K562 (cell line): ENCODE measurements at regions not wholly inside any gene's neighbourhood (a gene's known extent, or its start where the extent isn't known, plus 50 kb on each side); places are given as distances from the start of the nearest gene placed in this dataset.

Source experiments
- ATAC-seq: fragments of 200-7000 bp; cut with Tn5 transposase; 3 replicates; pipeline ENCODE4 v1.9.1; 2020; ENCODE audit warnings: moderate library complexity
- BruUV-seq: library from RNA; stranded (reverse); fragments of 400-500 nt; replicated peaks from 2 replicates; lab custom pipeline; 2021; lab: Mats Ljungman, UMichigan
- CTCF ChIA-PET: fragments of 300-600 bp; formaldehyde crosslinking; extraction: SDS; loops from one replicate; lab custom pipeline; 2021; ENCODE audit warnings: low intra/inter-chr PET ratio; lab: Yijun Ruan, JAX
- POLR2A ChIA-PET: fragments of 300-600, 350-650 bp; sonication (Branson Sonifier 250); formaldehyde crosslinking; extraction: SDS; loops from one replicate; lab custom pipeline; 2021; ENCODE audit warnings: antibody characterized with exemption, inconsistent platforms; lab: Yijun Ruan, JAX
- DNase-seq, 4 experiments: peaks; one replicate each; pipeline versions ENCODE4 v3.0.0 to v3.0.0-alpha.2; 2011 to 2018; ENCODE audit warnings: low spot score in 3 of 4, mixed read lengths in 3 of 4; ENCODE audit errors: extremely low read depth in 1 of 4
- FAIRE-seq: peaks from 2 replicates; lab custom pipeline; 2011; peaks lifted over from hg19 to GRCh38; lab: Jason Lieb, UNC
- H2AFZ ChIP-seq: 2 replicates; pipeline ENCODE4 v1.6.0; 2011; ENCODE audit warnings: low read depth, low read length, control low read depth, inconsistent platforms
- H3K27ac ChIP-seq: fragments of 200-600 bp; 3 replicates; pipeline ENCODE4 v1.8.0; 2011; ENCODE audit warnings: low read depth, mild to moderate bottlenecking, control low read depth, inconsistent platforms, low read length, moderate library complexity, mixed read lengths; ENCODE audit errors: extremely low read depth
- H3K27me3 ChIP-seq, 2 experiments: fragments of 300-600 bp in 1 of 2; 2 replicates in 1 of 2; 3 replicates in 1 of 2; pipeline versions ENCODE4 v1.6.0 to v1.8.0; 2011; ENCODE audit warnings: inconsistent platforms in 2 of 2, low read length in 2 of 2, mild to moderate bottlenecking in 1 of 2, mixed read lengths in 1 of 2, moderate library complexity in 1 of 2; ENCODE audit not compliant: control insufficient read depth in 2 of 2, insufficient read depth in 2 of 2
- H3K36me3 ChIP-seq: fragments of 300-600 bp; 3 replicates; pipeline ENCODE4 v1.8.0; 2011; ENCODE audit warnings: mild to moderate bottlenecking, low read length, inconsistent platforms; ENCODE audit not compliant: control insufficient read depth, insufficient read depth
- H3K4me1 ChIP-seq, 2 experiments: fragments of 200-600 bp in 1 of 2; replicated peaks in 1 of 2; 2 replicates in 1 of 2; 3 replicates in 1 of 2; pipeline versions ENCODE4 v1.5.1 to v1.8.0; 2011; ENCODE audit warnings: inconsistent platforms in 2 of 2, low read length in 2 of 2, mild to moderate bottlenecking in 1 of 2, mixed read lengths in 1 of 2, moderate library complexity in 1 of 2; ENCODE audit not compliant: control insufficient read depth in 2 of 2, insufficient read depth in 2 of 2
- H3K4me2 ChIP-seq: 2 replicates; pipeline ENCODE4 v1.6.1; 2011; ENCODE audit warnings: low read length, control low read depth, inconsistent platforms, mixed read lengths; ENCODE audit not compliant: insufficient read depth
- H3K4me3 ChIP-seq: fragments of 200-600 bp; sonication (generic), shearing (Covaris generic); 2 replicates; pipeline ENCODE4 v1.5.1; 2016; ENCODE audit warnings: control low read depth, inconsistent platforms
- H3K79me2 ChIP-seq: fragments of 200-600 bp; 3 replicates; pipeline ENCODE4 v1.8.0; 2011; ENCODE audit warnings: low read length, inconsistent platforms; ENCODE audit not compliant: control insufficient read depth, insufficient read depth
- H3K9ac ChIP-seq, 2 experiments: 2 replicates each; pipeline versions ENCODE4 v1.6.0 to v1.6.1; 2011; ENCODE audit warnings: low read depth in 2 of 2, low read length in 2 of 2, control low read depth in 1 of 2, inconsistent platforms in 1 of 2, mild to moderate bottlenecking in 1 of 2, mixed read lengths in 1 of 2; ENCODE audit not compliant: insufficient read depth in 1 of 2
- H3K9me1 ChIP-seq: one replicate; pipeline ENCODE4 v1.6.0; 2011; ENCODE audit warnings: inconsistent platforms, mild to moderate bottlenecking, low read length, moderate library complexity; ENCODE audit not compliant: control insufficient read depth, insufficient read depth
- H3K9me3 ChIP-seq: replicated peaks from 2 replicates; pipeline ENCODE4 v1.5.1; 2011; ENCODE audit warnings: low read depth, low read length, inconsistent platforms; ENCODE audit not compliant: control insufficient read depth, insufficient read depth
- H4K20me1 ChIP-seq: replicated peaks from 2 replicates; pipeline ENCODE4 v1.6.1; 2011; ENCODE audit warnings: low read length, inconsistent platforms, mixed read lengths; ENCODE audit not compliant: control insufficient read depth, insufficient read depth
- ARID3A ChIP-seq: IDR thresholded peaks from 2 replicates; pipeline ENCODE4 v1.6.1; 2012; ENCODE audit warnings: low read depth, low read length, improper control_type of control experiment, borderline replicate concordance
- ARID3B ChIP-seq: fragments of 250-450 bp; sonication (Bioruptor Pico); IDR thresholded peaks from 2 replicates; pipeline ENCODE4 v1.4.0; 2020; ENCODE audit warnings: borderline replicate concordance
- CCNT2 ChIP-seq: IDR thresholded peaks from 2 replicates; pipeline ENCODE4 v1.6.1; 2011; ENCODE audit warnings: borderline replicate concordance, low read depth, mild to moderate bottlenecking, moderate library complexity, mixed read lengths, low read length; ENCODE audit not compliant: insufficient read length; ENCODE audit errors: extremely low read depth
- CUX1 ChIP-seq: fragments of 200-800 bp; sonication (Bioruptor generic); IDR thresholded peaks from 2 replicates; pipeline ENCODE4 v1.6.1; 2016; ENCODE audit warnings: missing genetic modification characterization, missing compliant biosample characterization
- KDM5B ChIP-seq: fragments of 200-600 bp; sonication (generic); IDR thresholded peaks from 2 replicates; pipeline ENCODE4 v1.6.1; 2012; ENCODE audit warnings: low read depth, mild to moderate bottlenecking, moderate library complexity, low read length, control low read depth, inconsistent platforms; ENCODE audit not compliant: insufficient replicate concordance
- NR2C2 ChIP-seq, 2 experiments: fragments of 200-800 bp in 1 of 2; sonication (Bioruptor generic) in 1 of 2; sonication (generic) in 1 of 2; formaldehyde crosslinking in 1 of 2; IDR thresholded peaks; 2 replicates each; pipeline versions ENCODE4 v1.6.1 to v1.8.0; 2016 to 2022; ENCODE audit warnings: mild to moderate bottlenecking in 1 of 2, missing compliant biosample characterization in 1 of 2, missing genetic modification characterization in 1 of 2, missing genetic modification reagents in 1 of 2
- RBM39 ChIP-seq: fragments of 200-400 bp; formaldehyde crosslinking; optimal IDR thresholded peaks from 2 replicates; pipeline ENCODE3; 2018; ENCODE audit warnings: low read depth, low read length
- ZC3H11A ChIP-seq: IDR thresholded peaks from 2 replicates; pipeline ENCODE4 v1.6.1; 2012; ENCODE audit warnings: low read depth, low read length, improper control_type of control experiment
- ZNF583 ChIP-seq: fragments of 250-450 bp; sonication (Bioruptor Pico); IDR thresholded peaks from 2 replicates; pipeline ENCODE4 v1.4.0; 2020
- ZNF766 ChIP-seq: fragments of 200-800 bp; sonication (Bioruptor generic); conservative IDR thresholded peaks from 2 replicates; pipeline ENCODE4 v1.6.1; 2016; ENCODE audit warnings: missing genetic modification characterization, missing compliant biosample characterization
- whole genome bisulfite sequencing: fragments of 100-300 bp; shearing (Covaris generic); methylation state at CpG from one replicate; pipeline ENCODE4 v1.1.6; 2016; ENCODE audit warnings: low coverage, mixed read lengths; ENCODE audit not compliant: insufficient coverage; ENCODE audit errors: missing lambda C conversion rate; 5-methylcytosine and 5-hydroxymethylcytosine counted together
- in situ Hi-C: fragments of 300-500 bp; cut with MboI; formaldehyde crosslinking; loops from 4 replicates; pipeline ENCODE4 v1.15.0; 2018; ENCODE audit warnings: inconsistent platforms, mixed read lengths
- intact Hi-C: fragments of 100-400 bp; cut with micrococcal nuclease; formaldehyde crosslinking; loops from 2 replicates; pipeline ENCODE4 v1.14.2; 2022

- TF ChIP-seq CUX1 (CRISPR knock-in tag): no peak
Observed at GRCh38 chrX:67346667-67347066, 197.2 kb upstream of the AR start (continued).

- ChIA-PET POLR2A (no interaction called here), CTCF (no interaction called here)
- FAIRE-seq: no peak
- DNase-seq: no peak
- no TSS peak for BruUV-seq
- H2AFZ ChIP-seq: no peak overlapping the region
- no peak overlapping the region for H3K9ac ChIP-seq
- no peaks in the 10 kb centered on the region for H3K79me2 ChIP-seq
- no peak overlapping the region for H3K4me3 ChIP-seq
- no peak for ATAC-seq
- H3K27ac ChIP-seq: no peak overlapping the region
- no peaks in the 10 kb centered on the region for H3K27me3 ChIP-seq
- intact Hi-C loops (no loop called here), in situ Hi-C loops (no loop called here)
- no peaks in the 10 kb centered on the region for H3K36me3 ChIP-seq
- no peak for TF ChIP-seq ZC3H11A
- no peak for TF ChIP-seq RBM39
- no peak for TF ChIP-seq NR2C2 (CRISPR knock-in tag; IDR thresholded peaks at IDR 0.05)
- TF ChIP-seq NR2C2 (tag; IDR thresholded peaks at IDR 0.05): no peak
- TF ChIP-seq ARID3B: no peak
- no peak for TF ChIP-seq KDM5B
- no peak for TF ChIP-seq CCNT2
- no peak for TF ChIP-seq ZNF766 (CRISPR knock-in tag)
- no peak for TF ChIP-seq ARID3A
- TF ChIP-seq ZNF583 (CRISPR knock-in tag): no peak
- H3K9me1 ChIP-seq: no peaks in the 10 kb centered on the region
- 0% methylated on average over 1 of the region's 1 CpG for WGBS
- H3K4me1 ChIP-seq: no peaks in the 10 kb centered on the region
- no peaks in the 10 kb centered on the region for H4K20me1 ChIP-seq
- no peaks in the 10 kb centered on the region for H3K9me3 ChIP-seq
- H3K4me2 ChIP-seq: no peak overlapping the region
Observed at GRCh38 chrX:67347145-67347544, 196.7 kb upstream of the AR start.
